HT-29 (cell line): ENCODE measurements at regions not wholly inside any gene's neighbourhood (a gene's known extent, or its start where the extent isn't known, plus 50 kb on each side); places are given as distances from the start of the nearest gene placed in this dataset.

Source experiments
- DNase-seq: peaks from one replicate; pipeline ENCODE4 v3.0.0-alpha.2; 2015; ENCODE audit warnings: low spot score

DNA sequence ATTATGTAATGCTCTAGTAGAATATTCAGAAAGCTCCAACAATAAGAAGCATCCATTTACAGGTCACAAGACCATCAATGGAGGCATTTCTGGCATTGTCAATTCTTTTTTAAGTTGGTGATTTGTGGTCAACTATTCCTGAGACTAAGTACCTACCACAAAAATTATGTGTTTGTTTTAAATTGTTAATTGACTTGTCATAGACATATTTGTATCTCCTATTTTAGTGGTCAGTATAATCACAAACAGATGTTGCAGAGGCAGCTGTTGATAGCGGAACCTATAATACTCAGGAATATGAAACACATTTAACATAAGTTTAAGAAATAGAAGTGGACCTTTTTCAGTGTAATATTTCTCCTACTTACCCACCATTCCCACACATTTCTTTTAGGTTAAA lies 430.1 kb downstream of the CCDC85A start:
- DNase-seq: no peak

DNA sequence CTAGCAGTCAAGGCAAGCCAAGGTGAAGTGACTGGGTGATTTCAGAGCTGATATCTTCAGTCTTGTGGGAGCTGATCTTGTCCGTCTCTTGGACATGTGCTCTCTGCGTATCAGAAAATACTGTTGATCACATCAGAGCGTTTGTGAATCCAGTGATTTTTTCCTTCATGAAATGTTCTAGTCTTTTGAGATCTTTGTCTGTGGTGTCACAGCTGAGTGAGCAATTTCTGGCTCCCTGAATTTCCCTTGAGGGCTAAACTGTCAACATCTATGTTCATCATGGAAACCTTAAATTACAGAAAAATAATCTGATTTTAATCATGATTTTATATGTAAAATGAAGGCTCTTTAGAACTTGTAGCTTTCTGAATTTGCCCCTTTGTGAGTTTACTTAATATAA lies 432.0 kb downstream of the CCDC85A start:
- no peak for DNase-seq

DNA sequence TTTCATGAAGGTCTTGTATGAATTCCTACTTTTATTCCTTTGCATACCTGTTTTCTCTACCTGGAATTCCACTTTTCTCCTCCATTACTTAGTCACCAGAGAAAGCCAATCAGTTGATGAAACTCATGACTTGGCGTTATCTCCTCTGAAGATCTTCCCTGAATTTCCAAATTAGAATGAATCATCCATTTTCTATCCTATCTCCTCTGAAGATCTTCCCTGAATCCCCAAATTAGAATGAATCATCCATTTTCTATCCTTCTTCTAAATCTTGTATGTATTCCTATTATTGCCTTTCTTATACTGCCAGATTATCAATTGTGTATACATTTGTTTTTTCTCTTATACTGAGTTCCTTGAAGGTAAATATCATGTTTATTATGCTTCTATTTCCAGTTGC lies 440.4 kb downstream of the CCDC85A start:
- no peak for DNase-seq

DNA sequence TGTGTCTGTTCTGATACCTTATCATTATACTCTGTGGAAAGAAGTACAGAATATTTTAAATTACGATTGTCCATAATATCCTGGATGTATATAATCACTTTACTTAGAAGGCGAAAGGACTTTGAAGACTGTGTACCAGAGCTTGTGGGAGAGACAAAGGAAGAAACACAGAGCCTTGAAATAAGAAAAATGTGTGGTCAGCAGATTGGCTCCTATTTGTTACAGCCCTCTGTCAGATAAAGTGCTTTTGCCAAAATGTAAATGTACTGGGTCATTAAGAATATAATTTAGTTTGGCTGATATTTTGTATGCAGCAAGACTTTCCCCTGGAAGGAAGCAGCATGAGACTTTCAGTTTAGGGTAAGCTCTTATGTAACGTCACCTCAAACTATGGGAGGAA lies 443.1 kb downstream of the CCDC85A start:
- DNase-seq: no peak

DNA sequence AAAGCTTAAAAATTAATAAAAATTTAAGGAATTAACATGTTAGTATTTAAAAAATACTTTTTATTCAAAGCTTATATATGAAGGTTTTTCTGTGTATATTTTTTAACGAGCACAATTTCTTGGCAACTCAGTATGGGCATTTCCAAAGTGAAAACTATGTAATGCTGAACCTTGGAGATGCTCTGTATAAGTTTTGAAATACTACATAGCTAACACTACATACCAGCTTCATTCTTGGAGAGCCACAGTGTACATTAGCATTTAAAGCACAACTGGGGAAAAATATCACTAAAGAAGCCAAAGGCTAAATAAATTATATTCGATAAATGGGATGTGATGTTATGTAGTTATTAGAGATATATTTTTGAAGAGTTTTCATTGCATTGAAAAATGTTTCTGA lies 446.5 kb downstream of the CCDC85A start:
- no peak for DNase-seq

DNA sequence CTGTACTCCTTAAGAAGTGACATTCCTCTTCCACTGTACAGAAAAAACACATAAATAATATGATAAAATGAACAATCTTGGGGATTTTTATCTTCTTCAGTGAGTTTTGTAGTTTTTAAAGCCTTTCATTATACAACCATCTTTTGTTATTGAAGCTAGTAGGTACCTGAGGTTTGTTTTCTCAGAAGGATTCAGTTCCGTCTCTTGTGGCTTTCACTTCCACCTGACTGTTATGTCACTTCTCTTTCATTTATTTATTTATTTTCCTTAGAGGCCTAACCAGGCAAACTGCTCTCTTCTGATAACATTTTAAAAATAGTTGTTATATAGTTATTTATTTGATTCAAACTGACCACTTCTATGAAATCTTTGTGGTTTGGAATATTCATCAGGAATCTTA lies 464.2 kb downstream of the CCDC85A start:
- DNase-seq: no peak

DNA sequence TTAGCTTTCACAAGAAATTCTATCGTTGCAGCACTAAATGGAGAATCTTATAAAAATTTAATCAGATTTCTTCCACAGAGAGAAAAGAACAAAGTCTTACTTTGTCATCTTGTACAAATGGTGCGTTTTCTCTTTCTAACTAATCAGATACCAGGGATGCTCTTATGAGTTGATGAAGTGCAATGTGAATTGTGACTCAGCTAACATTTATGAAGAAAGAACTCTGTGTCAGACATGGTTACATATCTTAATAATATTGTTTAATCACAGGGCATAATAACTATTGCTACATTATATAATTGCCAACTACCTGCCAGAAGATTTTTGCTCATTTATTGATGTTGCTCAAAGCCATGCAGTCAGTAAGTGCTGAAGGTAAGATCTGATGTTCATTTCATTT lies 465.0 kb downstream of the CCDC85A start:
- no peak for DNase-seq

DNA sequence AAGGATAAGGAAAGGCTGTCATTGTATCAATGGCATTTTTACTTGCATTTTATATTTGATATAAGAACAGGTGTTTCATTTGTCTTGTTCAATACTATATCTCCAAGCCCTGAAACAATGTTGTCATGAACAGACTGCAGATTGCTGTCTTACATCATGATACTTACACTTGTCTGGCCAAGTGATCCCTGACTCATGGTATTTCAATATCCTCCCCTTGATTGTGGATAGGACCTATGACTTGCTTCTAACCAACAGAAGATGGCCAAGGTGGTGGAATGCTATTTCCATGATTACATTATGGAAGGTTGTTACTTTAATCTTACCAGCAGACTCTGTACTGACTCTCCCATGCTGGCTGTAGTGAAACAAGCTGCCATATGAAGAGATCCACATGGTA lies 471.1 kb downstream of the CCDC85A start:
- no peak for DNase-seq

DNA sequence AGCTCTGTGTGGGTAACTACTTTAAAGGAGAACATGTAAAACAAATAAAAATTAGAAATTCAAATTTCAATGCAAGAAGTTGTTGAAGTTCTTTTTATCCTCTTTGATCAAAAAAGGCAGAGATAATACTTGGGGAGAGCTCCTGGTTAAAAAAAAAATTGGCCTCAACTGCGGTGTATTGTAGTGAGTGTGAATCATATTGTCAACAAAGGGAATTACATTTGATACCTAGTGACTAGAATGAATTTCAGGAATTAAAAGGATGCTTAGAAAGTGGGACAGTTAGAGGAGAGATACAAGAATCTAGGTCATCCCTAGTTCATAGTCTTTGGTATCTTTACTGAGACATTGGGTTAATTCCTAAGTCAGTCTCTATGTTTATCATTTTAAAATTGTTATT lies 473.0 kb downstream of the CCDC85A start:
- DNase-seq: no peak

DNA sequence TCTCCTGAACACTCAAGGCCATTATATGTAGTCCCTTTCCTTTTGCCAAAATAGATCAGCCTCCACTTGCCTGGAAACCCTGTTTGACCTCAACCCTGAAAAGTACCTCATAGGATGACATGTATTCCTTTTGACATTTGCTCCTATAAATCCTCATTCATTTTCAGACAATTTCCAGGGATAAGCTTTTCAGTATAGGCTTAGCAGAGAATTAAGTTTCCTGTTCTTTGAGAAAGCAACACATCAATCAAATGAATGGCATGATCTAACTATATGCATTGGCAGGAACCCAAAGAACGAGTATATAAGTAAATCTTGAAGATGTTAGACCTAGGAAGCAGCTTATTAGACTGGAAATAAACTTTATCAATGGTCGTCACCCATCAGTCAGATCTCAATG lies 483.0 kb downstream of the CCDC85A start:
- no peak for DNase-seq

DNA sequence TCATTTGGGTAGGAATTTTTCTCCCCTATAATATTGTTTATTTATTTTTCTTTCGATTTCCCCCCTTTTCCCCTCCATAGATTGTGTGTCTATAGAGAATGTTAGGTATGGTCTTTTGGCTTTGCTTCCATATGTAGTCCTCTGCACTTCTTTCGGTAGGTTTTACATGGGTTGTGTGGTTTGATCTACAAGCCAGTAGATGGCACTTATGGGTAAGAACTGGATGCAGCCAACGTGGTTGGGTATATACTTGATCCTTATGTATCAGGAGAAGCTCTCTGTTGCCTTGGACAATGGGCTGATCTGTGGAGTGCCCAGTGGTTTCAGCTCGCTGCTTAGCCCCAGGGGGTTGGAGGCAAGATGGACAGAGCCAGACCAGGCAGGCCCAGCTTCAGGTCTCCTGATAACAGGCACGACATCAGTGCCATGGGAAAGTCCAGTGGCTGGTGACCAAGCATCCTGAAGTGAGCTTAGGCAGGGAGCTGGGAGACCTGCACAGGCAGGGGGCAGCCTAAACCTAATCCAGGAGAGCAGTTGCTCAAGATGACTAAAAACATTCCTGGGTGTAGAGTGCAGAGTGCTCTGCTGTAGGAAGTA lies 488.3 kb downstream of the CCDC85A start:
- DNase-seq: no peak

DNA sequence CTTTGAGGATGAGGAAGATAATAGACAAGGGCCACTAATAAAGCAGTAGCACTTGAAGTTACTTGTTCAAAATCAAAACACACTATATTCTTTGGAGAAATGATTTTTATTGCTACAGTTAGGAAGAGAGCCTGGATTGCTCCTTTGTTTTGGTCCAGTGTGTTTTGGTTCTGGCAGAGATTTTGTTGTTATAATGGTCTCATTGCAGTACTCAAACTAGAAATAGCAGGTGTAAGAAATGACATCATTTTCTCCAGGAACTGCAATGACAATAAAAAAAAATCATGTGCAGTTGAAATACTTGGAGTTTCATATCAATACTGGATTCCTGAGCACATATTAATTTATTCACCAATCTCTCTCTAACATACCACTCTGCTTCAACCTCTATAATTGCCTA lies 490.3 kb downstream of the CCDC85A start:
- DNase-seq: no peak

DNA sequence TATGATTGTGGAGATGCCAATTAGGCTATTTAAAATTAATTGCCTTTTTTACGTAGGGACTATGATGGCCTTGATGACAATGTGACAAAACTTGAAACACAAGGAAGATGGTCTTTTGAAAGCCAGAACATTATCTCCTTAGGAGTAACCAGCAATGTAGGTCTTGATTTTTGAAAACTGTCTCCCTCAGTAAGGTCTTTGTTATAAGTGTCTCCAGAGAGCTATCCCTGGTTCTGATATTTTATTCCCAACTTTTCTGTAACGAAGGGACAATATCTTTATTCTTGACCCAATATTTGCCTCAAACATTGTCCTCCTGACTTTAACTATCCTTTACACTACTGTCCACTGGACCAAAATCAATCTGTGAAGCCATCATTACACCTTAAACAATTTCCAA lies 493.2 kb downstream of the CCDC85A start:
- no peak for DNase-seq

DNA sequence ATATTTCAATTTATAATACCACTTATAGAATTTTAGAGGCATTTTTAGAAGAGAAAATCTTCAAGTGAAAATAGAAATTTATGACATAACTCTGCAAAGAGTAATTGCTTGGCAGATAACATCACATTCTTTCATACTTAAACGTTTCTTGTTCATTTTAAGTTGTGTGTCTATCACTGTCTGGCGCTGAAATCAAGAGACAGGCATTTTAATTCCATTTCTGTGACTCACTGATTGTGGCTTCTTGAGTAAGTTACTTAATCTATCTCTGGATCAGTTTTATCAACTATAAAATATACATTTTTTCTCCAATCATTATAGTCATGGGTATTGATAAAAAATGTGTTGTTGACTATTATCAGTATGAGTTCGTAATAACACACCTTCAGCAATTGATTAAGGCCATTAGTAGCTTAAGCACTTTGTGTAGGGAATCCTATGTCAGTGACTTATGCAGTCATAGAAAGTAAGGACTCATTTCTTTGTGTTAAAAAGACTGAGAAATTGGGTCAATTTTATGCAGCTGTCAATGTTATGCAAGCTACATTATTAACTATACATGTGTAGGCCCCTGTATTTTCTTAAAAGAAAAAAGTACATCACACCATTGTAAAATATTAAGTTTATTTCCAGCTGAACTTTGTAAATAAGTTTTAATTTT lies 497.3 kb downstream of the CCDC85A start:
- DNase-seq: no peak

DNA sequence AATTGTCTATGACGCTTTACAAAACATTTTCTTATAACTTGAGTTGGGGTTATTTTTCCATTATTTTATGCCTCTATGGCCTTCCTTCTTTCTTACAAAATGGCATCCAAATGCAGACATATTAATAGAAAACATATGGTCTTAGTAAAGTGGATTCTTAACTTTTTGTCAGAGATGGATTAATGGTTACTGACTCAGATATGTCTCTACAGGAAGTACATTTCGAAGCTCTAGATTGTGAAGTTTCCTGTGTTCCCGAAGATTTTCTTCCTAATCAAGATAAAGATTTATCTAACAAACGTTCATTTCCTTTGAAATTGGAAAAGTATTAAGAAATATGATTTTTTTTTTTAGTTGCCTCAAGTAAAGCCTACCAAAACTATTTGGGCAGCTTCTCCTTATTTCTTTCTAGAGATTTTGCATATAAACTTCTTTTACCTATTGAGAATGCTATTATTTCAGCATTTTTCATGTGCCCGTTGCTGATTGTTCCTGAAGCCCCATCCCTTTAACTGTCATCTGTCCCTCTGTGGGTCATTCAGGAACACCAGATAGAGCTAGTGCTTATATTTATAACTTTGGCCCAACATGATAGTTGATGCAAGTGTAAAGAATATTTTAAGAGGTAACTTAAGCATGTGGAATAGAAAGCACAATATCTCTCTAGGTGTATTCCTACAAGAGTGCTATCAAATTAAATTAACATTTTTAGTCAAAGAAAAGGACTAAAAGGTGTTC lies 498.0 kb downstream of the CCDC85A start:
- no peak for DNase-seq

DNA sequence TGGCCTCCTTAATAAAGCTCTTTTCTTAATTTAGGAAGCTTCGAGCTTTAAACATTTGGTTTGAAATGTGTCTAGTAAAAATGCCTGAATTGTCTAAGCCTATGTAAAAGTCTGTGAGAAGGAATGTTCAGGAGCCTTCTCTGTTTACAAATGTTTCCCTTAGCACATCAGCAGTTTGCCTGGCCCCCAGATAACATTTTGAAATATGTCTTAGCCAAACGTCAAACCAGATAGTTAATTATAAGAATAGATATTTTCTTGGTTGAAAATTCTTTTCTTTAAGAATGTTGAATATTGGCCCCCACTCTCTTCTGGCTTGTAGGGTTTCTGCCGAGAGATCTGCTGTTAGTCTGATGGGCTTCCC lies 498.6 kb downstream of the CCDC85A start:
- no peak for DNase-seq

DNA sequence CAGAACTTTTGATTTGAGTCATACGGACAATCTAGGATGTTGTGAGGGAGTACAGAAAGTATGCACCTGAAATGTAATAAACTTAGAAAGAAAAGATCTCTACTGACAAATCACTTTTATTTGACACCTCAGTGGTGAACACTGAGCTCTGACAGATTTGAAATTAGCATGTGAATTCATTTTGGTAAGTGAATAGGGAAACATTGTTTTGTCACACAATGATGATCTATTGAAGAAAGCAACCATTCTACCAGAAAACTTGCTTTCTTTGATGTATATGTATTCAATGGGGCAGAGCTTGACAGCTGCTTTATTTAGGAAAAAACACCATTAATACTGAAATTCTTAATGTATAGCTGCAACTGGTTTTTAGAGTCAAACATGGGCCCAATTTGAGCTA lies 500.5 kb downstream of the CCDC85A start:
- no peak for DNase-seq

DNA sequence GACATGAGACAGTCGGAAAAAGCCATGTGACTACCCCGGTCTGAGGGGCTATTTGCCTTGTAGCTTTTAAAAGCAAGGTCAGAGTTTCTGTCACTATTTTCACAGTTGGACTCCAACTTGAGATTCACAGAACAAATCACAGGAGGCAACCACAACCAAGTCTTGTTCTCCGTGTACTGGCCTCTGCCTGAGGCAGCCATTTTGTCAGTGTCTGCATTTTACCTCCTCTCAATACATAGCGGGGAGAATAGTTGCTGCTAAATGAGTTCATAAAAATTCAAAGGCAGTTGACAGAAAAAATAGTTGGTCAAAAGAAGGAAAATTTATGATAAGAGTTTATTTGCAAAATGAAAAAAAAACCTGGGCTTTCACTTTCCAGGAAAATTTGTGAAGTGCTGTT lies 501.4 kb downstream of the CCDC85A start:
- no peak for DNase-seq

DNA sequence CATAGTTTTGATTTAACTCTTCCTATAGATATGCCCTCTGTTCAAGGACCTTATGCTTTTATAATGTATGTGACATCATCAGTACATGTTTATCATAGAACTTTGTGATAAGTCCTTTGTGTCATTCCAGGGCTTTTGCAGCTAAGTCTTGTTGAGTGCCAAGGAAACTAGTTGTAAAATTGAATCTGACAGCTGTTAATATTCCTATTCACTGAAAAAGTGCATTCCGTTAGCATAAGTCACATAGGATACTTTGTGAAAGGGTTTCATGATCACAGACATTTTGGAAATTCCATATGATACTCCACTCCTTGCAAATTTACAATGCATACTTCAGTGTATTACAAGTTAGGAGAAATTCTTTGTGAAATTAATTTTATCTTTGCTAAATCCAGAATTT lies 503.4 kb downstream of the CCDC85A start:
- DNase-seq: no peak

DNA sequence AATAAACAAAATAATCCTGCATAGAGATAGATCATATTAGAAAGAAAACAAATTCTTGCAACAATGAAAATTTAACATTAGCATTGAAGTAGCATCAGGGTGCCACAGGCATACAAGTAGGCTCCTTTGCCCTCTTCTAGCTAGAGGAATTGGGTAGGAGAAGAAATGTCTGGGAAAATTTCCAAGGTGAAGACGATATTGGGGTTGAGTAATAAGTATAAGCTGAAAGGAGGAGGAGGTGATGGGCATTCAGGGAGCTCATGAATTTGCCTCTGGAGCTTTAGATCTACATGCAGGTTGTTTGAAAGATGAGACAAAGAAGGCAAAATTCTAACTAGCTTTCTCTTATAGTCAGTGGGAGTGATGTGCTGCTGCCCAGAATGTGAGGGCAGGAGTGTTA lies 504.9 kb downstream of the CCDC85A start:
- no peak for DNase-seq

DNA sequence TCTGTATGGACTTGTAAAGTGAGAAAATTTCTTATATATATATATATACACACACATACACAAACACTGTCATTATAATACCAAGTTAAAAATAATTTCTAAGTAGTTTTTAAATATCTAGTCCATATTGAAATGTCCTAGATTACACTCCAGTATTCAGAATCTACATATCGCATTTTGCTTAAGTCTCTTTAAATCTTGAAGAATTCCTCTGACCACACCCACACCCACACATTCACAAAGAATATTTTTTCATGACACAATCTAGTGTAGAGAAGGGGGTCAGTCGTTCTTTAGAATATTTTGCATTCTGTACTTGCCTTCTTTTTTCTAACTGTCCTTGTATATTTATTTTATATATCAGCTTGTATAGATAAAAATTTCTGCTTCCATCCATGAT lies 509.7 kb downstream of the CCDC85A start:
- no peak for DNase-seq

DNA sequence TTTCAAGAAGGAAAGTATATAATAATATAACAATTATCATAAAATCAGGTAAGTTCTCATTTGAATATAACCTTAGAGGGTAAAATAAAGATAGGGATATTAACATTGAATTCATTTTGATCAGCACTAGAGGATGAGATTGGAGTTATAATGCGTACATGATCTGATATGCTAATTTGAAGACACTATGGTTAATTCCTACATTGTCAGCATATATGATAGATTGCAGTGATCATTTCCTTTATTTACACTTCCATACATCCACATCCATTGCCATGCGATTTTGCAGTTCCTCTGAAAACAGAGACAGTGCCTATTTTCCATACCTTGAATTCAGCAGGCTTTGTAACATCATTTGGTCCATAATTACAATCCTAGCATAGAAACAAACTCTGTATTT lies 519.2 kb downstream of the CCDC85A start:
- no peak for DNase-seq

DNA sequence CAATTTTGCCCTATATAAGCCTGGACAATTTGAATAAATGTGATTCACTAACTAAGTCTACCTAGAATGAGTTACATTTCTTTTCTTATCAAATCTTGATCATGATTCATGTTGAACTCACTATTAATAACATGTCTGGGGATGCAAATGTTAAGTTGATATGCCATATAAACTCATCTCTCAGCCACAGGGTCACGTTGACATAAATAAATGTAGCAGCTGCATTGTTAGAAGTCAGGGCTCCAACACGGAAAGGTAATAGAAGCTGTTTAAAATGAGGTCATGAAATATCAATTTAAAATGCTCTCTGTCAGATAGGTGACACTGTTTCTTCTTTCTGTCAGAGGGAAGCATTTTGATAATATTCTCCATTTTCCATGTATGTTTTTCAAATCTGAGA lies 521.9 kb downstream of the CCDC85A start:
- no peak for DNase-seq
